Activated T-cell treated with anti-CD3 and anti-CD28 coated beads, Interleukin-2, amount 50 U/mL, for 24 hours (primary cell): ENCODE measurements at regions not wholly inside any gene's neighbourhood (a gene's known extent, or its start where the extent isn't known, plus 50 kb on each side); places are given as distances from the start of the nearest gene placed in this dataset.

Experiments
- DNase-seq: peaks from one replicate; pipeline ENCODE4 v3.0.0-alpha.2; 2020
- H3K27ac Mint-ChIP-seq: 2 replicates; pipeline ENCODE4 v1.8.0; 2020; ENCODE audit warnings: mild to moderate bottlenecking, mixed read lengths
- H3K27me3 Mint-ChIP-seq: 2 replicates; pipeline ENCODE4 v1.8.0; 2020; ENCODE audit warnings: mixed read lengths
- H3K36me3 Mint-ChIP-seq: 2 replicates; pipeline ENCODE4 v1.8.0; 2020; ENCODE audit warnings: low read depth, mixed read lengths
- H3K4me1 Mint-ChIP-seq: 2 replicates; pipeline ENCODE4 v1.8.0; 2020; ENCODE audit warnings: low read depth, mixed read lengths
- H3K4me3 Mint-ChIP-seq: 2 replicates; pipeline ENCODE4 v1.8.0; 2020; ENCODE audit warnings: mild to moderate bottlenecking, moderate library complexity, mixed read lengths
- H3K9me3 Mint-ChIP-seq: 2 replicates; pipeline ENCODE4 v1.8.0; 2020; ENCODE audit warnings: mixed read lengths

- H3K27ac Mint-ChIP-seq: no peak overlapping the region
- no peaks in the 10 kb centered on the region for H3K36me3 Mint-ChIP-seq
- H3K27me3 Mint-ChIP-seq: no peaks in the 10 kb centered on the region
- H3K4me1 Mint-ChIP-seq: no peaks in the 10 kb centered on the region
- DNase-seq: no peak
- H3K4me3 Mint-ChIP-seq: no peak overlapping the region
- H3K9me3 Mint-ChIP-seq: no peaks in the 10 kb centered on the region
These were observed 95.5 kb upstream of the PDE3A start for GRCh38 chr12:20272801-20273200.

GRCh38 chr12:20274008-20274407 is 94.3 kb upstream of the PDE3A start:
- Mint-ChIP-seq H3K36me3 (no peaks in the 10 kb centered on the region), H3K4me3 (no peak overlapping the region), H3K27ac (no peak overlapping the region), H3K4me1 (no peaks in the 10 kb centered on the region), H3K27me3 (no peaks in the 10 kb centered on the region), H3K9me3 (no peaks in the 10 kb centered on the region)
- DNase-seq: no peak

GRCh38 chr12:20278276-20278675 is 90.1 kb upstream of the PDE3A start:
- Mint-ChIP-seq H3K4me3 (no peak overlapping the region), H3K27me3 (no peaks in the 10 kb centered on the region), H3K4me1 (no peaks in the 10 kb centered on the region), H3K9me3 (no peaks in the 10 kb centered on the region), H3K27ac (no peak overlapping the region), H3K36me3 (no peaks in the 10 kb centered on the region)
- no peak for DNase-seq

GRCh38 chr12:20280515-20280914 is 87.8 kb upstream of the PDE3A start:
- H3K4me3 Mint-ChIP-seq: no peak overlapping the region
- no peaks in the 10 kb centered on the region for H3K9me3 Mint-ChIP-seq
- H3K4me1 Mint-ChIP-seq: no peaks in the 10 kb centered on the region
- H3K27ac Mint-ChIP-seq: no peak overlapping the region
- no peaks in the 10 kb centered on the region for H3K27me3 Mint-ChIP-seq
- no peak for DNase-seq
- H3K36me3 Mint-ChIP-seq: no peaks in the 10 kb centered on the region

GRCh38 chr12:20282401-20282800 is 85.9 kb upstream of the PDE3A start:
- DNase-seq: no peak
- H3K36me3 Mint-ChIP-seq: no peaks in the 10 kb centered on the region
- no peaks in the 10 kb centered on the region for H3K27me3 Mint-ChIP-seq
- no peaks in the 10 kb centered on the region for H3K9me3 Mint-ChIP-seq
- no peak overlapping the region for H3K27ac Mint-ChIP-seq
- no peak overlapping the region for H3K4me3 Mint-ChIP-seq
- no peaks in the 10 kb centered on the region for H3K4me1 Mint-ChIP-seq

- Mint-ChIP-seq H3K27ac (no peak overlapping the region), H3K4me3 (no peak overlapping the region), H3K36me3 (no peaks in the 10 kb centered on the region), H3K4me1 (no peaks in the 10 kb centered on the region), H3K9me3 (no peaks in the 10 kb centered on the region), H3K27me3 (no peaks in the 10 kb centered on the region)
- no peak for DNase-seq
These were observed 84.9 kb upstream of the PDE3A start for GRCh38 chr12:20283482-20283881.

- DNase-seq: no peak
- no peaks in the 10 kb centered on the region for H3K4me1 Mint-ChIP-seq
- no peak overlapping the region for H3K4me3 Mint-ChIP-seq
- peaks cover 5% of the 10 kb centered on the region for H3K9me3 Mint-ChIP-seq
- no peaks in the 10 kb centered on the region for H3K27me3 Mint-ChIP-seq
- H3K27ac Mint-ChIP-seq: no peak overlapping the region
- no peaks in the 10 kb centered on the region for H3K36me3 Mint-ChIP-seq
These were observed 78.8 kb upstream of the PDE3A start for GRCh38 chr12:20289520-20289919.

- DNase-seq: no peak
- Mint-ChIP-seq H3K27ac (no peak overlapping the region), H3K4me3 (no peak overlapping the region), H3K36me3 (no peaks in the 10 kb centered on the region), H3K9me3 (peaks cover 17% of the 10 kb centered on the region), H3K4me1 (no peaks in the 10 kb centered on the region), H3K27me3 (no peaks in the 10 kb centered on the region)
These were observed 67.9 kb upstream of the PDE3A start for GRCh38 chr12:20300457-20300856.

GRCh38 chr12:20305470-20305869 is 62.9 kb upstream of the PDE3A start:
- DNase-seq: no peak
- Mint-ChIP-seq H3K27ac (no peak overlapping the region), H3K4me1 (no peaks in the 10 kb centered on the region), H3K9me3 (peaks cover 23% of the 10 kb centered on the region), H3K27me3 (no peaks in the 10 kb centered on the region), H3K4me3 (no peak overlapping the region), H3K36me3 (no peaks in the 10 kb centered on the region)

- H3K4me1 Mint-ChIP-seq: no peaks in the 10 kb centered on the region
- no peak overlapping the region for H3K4me3 Mint-ChIP-seq
- peaks cover 19% of the 10 kb centered on the region for H3K9me3 Mint-ChIP-seq
- no peak overlapping the region for H3K27ac Mint-ChIP-seq
- DNase-seq: no peak
- H3K36me3 Mint-ChIP-seq: no peaks in the 10 kb centered on the region
- H3K27me3 Mint-ChIP-seq: no peaks in the 10 kb centered on the region
These were observed 58.7 kb upstream of the PDE3A start for GRCh38 chr12:20309504-20310148.

GRCh38 chr12:20314328-20314727 is 54.0 kb upstream of the PDE3A start:
- Mint-ChIP-seq H3K9me3 (peaks cover 2% of the 10 kb centered on the region), H3K27ac (no peak overlapping the region), H3K36me3 (no peaks in the 10 kb centered on the region), H3K27me3 (no peaks in the 10 kb centered on the region), H3K4me3 (no peak overlapping the region), H3K4me1 (no peaks in the 10 kb centered on the region)
- no peak for DNase-seq

- Mint-ChIP-seq H3K4me1 (no peaks in the 10 kb centered on the region), H3K4me3 (no peak overlapping the region), H3K27ac (no peak overlapping the region), H3K9me3 (no peaks in the 10 kb centered on the region), H3K27me3 (no peaks in the 10 kb centered on the region), H3K36me3 (no peaks in the 10 kb centered on the region)
- no peak for DNase-seq
These were observed 50.8 kb upstream of the PDE3A start for GRCh38 chr12:20317554-20317953.
